IPS DF 6.9 (cell line): ENCODE measurements at regions not wholly inside any gene's neighbourhood (a gene's known extent, or its start where the extent isn't known, plus 50 kb on each side); places are given as distances from the start of the nearest gene placed in this dataset.

ENCODE experiments used
- DNase-seq: peaks from one replicate; pipeline ENCODE4 v3.0.0-alpha.2; 2013; ENCODE audit warnings: low read depth, low spot score
- H3K27ac ChIP-seq: one replicate; pipeline ENCODE4 v1.5.1; 2013; ENCODE audit warnings: low read length, control low read depth
- H3K27me3 ChIP-seq: 2 replicates; pipeline ENCODE4 v1.6.1; 2013; ENCODE audit warnings: mild to moderate bottlenecking, low read length; ENCODE audit not compliant: control insufficient read depth, insufficient read depth
- H3K36me3 ChIP-seq: 2 replicates; pipeline ENCODE4 v1.6.1; 2013; ENCODE audit warnings: low read length; ENCODE audit not compliant: control insufficient read depth, insufficient read depth
- H3K4me1 ChIP-seq: 2 replicates; pipeline ENCODE4 v1.6.1; 2013; ENCODE audit warnings: low read length; ENCODE audit not compliant: control insufficient read depth, insufficient read depth
- H3K4me3 ChIP-seq: 2 replicates; pipeline ENCODE4 v1.5.1; 2013; ENCODE audit warnings: mild to moderate bottlenecking, low read length
- H3K9me3 ChIP-seq: 2 replicates; pipeline ENCODE4 v1.6.1; 2013; ENCODE audit warnings: low read length, inconsistent platforms; ENCODE audit not compliant: control insufficient read depth, insufficient read depth
- WGBS: extraction: QIAGEN DNeasy Blood & Tissue Kit; methylation state at CpG from one replicate; pipeline ENCODE4 v1.1.7; 2013; ENCODE audit warnings: mixed read lengths, missing lambda C conversion rate; ENCODE audit not compliant: insufficient read length, insufficient coverage; 5-methylcytosine and 5-hydroxymethylcytosine counted together

- DNase-seq, result no peak
- no peaks in the 10 kb centered on the region for H3K36me3 ChIP-seq
- no CpG with 5 or more reads among the region's 1 CpG for whole genome bisulfite sequencing
- H3K27ac ChIP-seq, result no peak overlapping the region
- H3K4me1 ChIP-seq, result peaks cover 1% of the 10 kb centered on the region
- no peaks in the 10 kb centered on the region for H3K27me3 ChIP-seq
- no peak overlapping the region for H3K4me3 ChIP-seq
- H3K9me3 ChIP-seq, result no peaks in the 10 kb centered on the region
Measured at GRCh38 chrX:40485973-40486372, 94.8 kb upstream of the ATP6AP2 start.

- H3K27ac ChIP-seq, result no peak overlapping the region
- H3K36me3 ChIP-seq, result no peaks in the 10 kb centered on the region
- WGBS, result no CpG with 5 or more reads among the region's 6 CpGs
- H3K9me3 ChIP-seq, result no peaks in the 10 kb centered on the region
- no peak for DNase-seq
- peaks cover 1% of the 10 kb centered on the region for H3K4me1 ChIP-seq
- H3K27me3 ChIP-seq, result no peaks in the 10 kb centered on the region
- H3K4me3 ChIP-seq, result no peak overlapping the region
Measured at GRCh38 chrX:40485102-40485826, 95.5 kb upstream of the ATP6AP2 start.

GRCh38 chrX:40484408-40485091 is 96.2 kb upstream of the ATP6AP2 start:
- no CpG with 5 or more reads among the region's 8 CpGs for WGBS
- H3K27ac ChIP-seq, result no peak overlapping the region
- H3K4me1 ChIP-seq, result peaks cover 1% of the 10 kb centered on the region
- H3K4me3 ChIP-seq, result no peak overlapping the region
- no peaks in the 10 kb centered on the region for H3K27me3 ChIP-seq
- no peaks in the 10 kb centered on the region for H3K9me3 ChIP-seq
- H3K36me3 ChIP-seq, result no peaks in the 10 kb centered on the region
- no peak for DNase-seq

GRCh38 chrX:40483502-40483901 is 97.3 kb upstream of the ATP6AP2 start:
- no peak for DNase-seq
- no CpG with 5 or more reads among the region's 2 CpGs for WGBS
- no peaks in the 10 kb centered on the region for H3K9me3 ChIP-seq
- no peak overlapping the region for H3K4me3 ChIP-seq
- no peaks in the 10 kb centered on the region for H3K36me3 ChIP-seq
- peaks cover 1% of the 10 kb centered on the region for H3K4me1 ChIP-seq
- H3K27me3 ChIP-seq, result no peaks in the 10 kb centered on the region
- no peak overlapping the region for H3K27ac ChIP-seq

GRCh38 chrX:40479777-40480318 is 100.9 kb upstream of the ATP6AP2 start:
- Histone ChIP-seq H3K4me1 (peaks cover 3% of the 10 kb centered on the region), H3K27me3 (no peaks in the 10 kb centered on the region), H3K27ac (no peak overlapping the region), H3K4me3 (no peak overlapping the region), H3K9me3 (no peaks in the 10 kb centered on the region), H3K36me3 (no peaks in the 10 kb centered on the region)
- WGBS, result no CpG with 5 or more reads among the region's 7 CpGs
- DNase-seq, result no peak

- no peaks in the 10 kb centered on the region for H3K36me3 ChIP-seq
- H3K9me3 ChIP-seq, result no peaks in the 10 kb centered on the region
- no peak for DNase-seq
- H3K4me1 ChIP-seq, result peaks cover 3% of the 10 kb centered on the region
- H3K4me3 ChIP-seq, result no peak overlapping the region
- H3K27ac ChIP-seq, result no peak overlapping the region
- H3K27me3 ChIP-seq, result no peaks in the 10 kb centered on the region
- no CpG with 5 or more reads among the region's 2 CpGs for whole genome bisulfite sequencing
Measured at GRCh38 chrX:40478474-40479065, 102.2 kb upstream of the ATP6AP2 start.

- no CpG with 5 or more reads among the region's 7 CpGs for WGBS
- DNase-seq, result no peak
Measured at GRCh38 chrX:40476958-40477357, 103.8 kb upstream of the ATP6AP2 start.

GRCh38 chrX:40474645-40475044 is 106.1 kb upstream of the ATP6AP2 start:
- Histone ChIP-seq H3K27ac (no peak overlapping the region), H3K4me3 (no peak overlapping the region), H3K36me3 (no peaks in the 10 kb centered on the region), H3K4me1 (peaks cover 4% of the 10 kb centered on the region; the same call in 1 of the 2 replicates), H3K27me3 (no peaks in the 10 kb centered on the region), H3K9me3 (no peaks in the 10 kb centered on the region)
- DNase-seq, result no peak
- no CpG with 5 or more reads among the region's 9 CpGs for WGBS

More at GRCh38 chrX:40476958-40477357, 103.8 kb upstream of the ATP6AP2 start:
- no peaks in the 10 kb centered on the region for H3K36me3 ChIP-seq
- no peaks in the 10 kb centered on the region for H3K27me3 ChIP-seq
- H3K4me3 ChIP-seq, result no peak overlapping the region
- H3K27ac ChIP-seq, result no peak overlapping the region
- H3K4me1 ChIP-seq, result peaks cover 4% of the 10 kb centered on the region; the same call in 1 of the 2 replicates
- H3K9me3 ChIP-seq, result no peaks in the 10 kb centered on the region

- H3K9me3 ChIP-seq, result no peaks in the 10 kb centered on the region
- DNase-seq, result no peak
- peaks cover 4% of the 10 kb centered on the region; the same call in 1 of the 2 replicates for H3K4me1 ChIP-seq
- no peak overlapping the region for H3K4me3 ChIP-seq
- no peaks in the 10 kb centered on the region for H3K27me3 ChIP-seq
- WGBS, result no CpG with 5 or more reads among the region's 14 CpGs
- no peak overlapping the region for H3K27ac ChIP-seq
- H3K36me3 ChIP-seq, result no peaks in the 10 kb centered on the region
Measured at GRCh38 chrX:40474205-40474626, 106.6 kb upstream of the ATP6AP2 start.

- no peak for DNase-seq
Measured at GRCh38 chrX:40473460-40474204, 107.1 kb upstream of the ATP6AP2 start.

More at GRCh38 chrX:40473460-40474204, 107.1 kb upstream of the ATP6AP2 start:
- H3K27me3 ChIP-seq, result no peaks in the 10 kb centered on the region
- no peaks in the 10 kb centered on the region for H3K9me3 ChIP-seq
- no peak overlapping the region for H3K27ac ChIP-seq
- H3K4me3 ChIP-seq, result no peak overlapping the region
- no CpG with 5 or more reads among the region's 8 CpGs for WGBS
- H3K4me1 ChIP-seq, result peaks cover 4% of the 10 kb centered on the region; the same call in 1 of the 2 replicates
- no peaks in the 10 kb centered on the region for H3K36me3 ChIP-seq
